Activated T-helper 1 cell treated with anti-CD3 and anti-CD28 coated beads, Interleukin-12 subunit alpha, Interleukin-12 subunit beta, Interleukin-2, Interleukin-4 antibody, amounts not matched to agents 30 ng/mL and 10 ng/mL and 1 ng/mL, durations not matched to agents 14 hours and 24 hours and 36 hours (primary cell): ENCODE measurements at regions not wholly inside any gene's neighbourhood (a gene's known extent, or its start where the extent isn't known, plus 50 kb on each side); places are given as distances from the start of the nearest gene placed in this dataset.
"Not testable (repeated sequence)": the region's sequence is repeated elsewhere in the genome, so short reads cannot be mapped to it uniquely, and the experiment has no call there.

Experiments
- DNase-seq: peaks from one replicate; pipeline ENCODE4 v3.0.0; 2021; ENCODE audit warnings: low spot score
- H3K27ac Mint-ChIP-seq: one replicate; pipeline ENCODE4 v1.8.0; 2021; ENCODE audit warnings: mild to moderate bottlenecking, mixed read lengths
- H3K27me3 Mint-ChIP-seq: one replicate; pipeline ENCODE4 v1.8.0; 2022; ENCODE audit warnings: mild to moderate bottlenecking, moderate library complexity, mixed read lengths; ENCODE audit not compliant: insufficient read depth
- H3K36me3 Mint-ChIP-seq: one replicate; pipeline ENCODE4 v1.8.0; 2021; ENCODE audit warnings: low read depth, mixed read lengths
- H3K4me1 Mint-ChIP-seq: one replicate; pipeline ENCODE4 v1.8.0; 2021; ENCODE audit warnings: low read depth, mixed read lengths
- H3K4me3 Mint-ChIP-seq: one replicate; pipeline ENCODE4 v1.8.0; 2021; ENCODE audit warnings: mild to moderate bottlenecking, moderate library complexity, mixed read lengths
- H3K9me3 Mint-ChIP-seq: one replicate; pipeline ENCODE4 v1.8.0; 2021; ENCODE audit warnings: mixed read lengths
- intact Hi-C: fragments of 100-400 bp; cut with micrococcal nuclease; formaldehyde crosslinking; loops from one replicate; pipeline ENCODE4 v1.15.1; 2024

DNA sequence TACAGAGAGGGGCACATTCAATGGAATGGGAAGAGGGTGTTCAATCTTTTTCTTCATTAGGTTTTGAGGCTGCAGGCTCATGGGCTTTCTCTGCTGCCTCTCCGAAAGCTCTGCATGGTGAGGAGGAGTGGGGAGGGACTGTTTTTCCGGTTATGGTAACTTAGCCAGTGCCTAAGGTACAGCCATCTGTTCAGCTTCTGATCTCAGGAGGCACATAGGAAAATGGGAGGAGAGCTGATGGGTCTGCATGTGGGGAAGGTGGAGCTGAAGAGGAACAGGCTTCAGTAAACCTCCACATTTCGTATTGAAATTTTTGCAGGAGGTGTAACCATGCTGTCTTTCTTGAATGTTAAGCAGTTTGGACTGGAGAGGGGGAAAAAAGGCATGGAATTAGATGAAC is 1020.4 kb upstream of the WWC1 start:
- H3K4me1 Mint-ChIP-seq, result no peaks in the 10 kb centered on the region
- no peak overlapping the region for H3K27ac Mint-ChIP-seq
- intact Hi-C loops, result no loop called here
- no peaks in the 10 kb centered on the region for H3K27me3 Mint-ChIP-seq
- H3K4me3 Mint-ChIP-seq, result no peak overlapping the region
- no peaks in the 10 kb centered on the region for H3K36me3 Mint-ChIP-seq
- peaks cover 3% of the 10 kb centered on the region for H3K9me3 Mint-ChIP-seq
- DNase-seq, result no peak

DNA sequence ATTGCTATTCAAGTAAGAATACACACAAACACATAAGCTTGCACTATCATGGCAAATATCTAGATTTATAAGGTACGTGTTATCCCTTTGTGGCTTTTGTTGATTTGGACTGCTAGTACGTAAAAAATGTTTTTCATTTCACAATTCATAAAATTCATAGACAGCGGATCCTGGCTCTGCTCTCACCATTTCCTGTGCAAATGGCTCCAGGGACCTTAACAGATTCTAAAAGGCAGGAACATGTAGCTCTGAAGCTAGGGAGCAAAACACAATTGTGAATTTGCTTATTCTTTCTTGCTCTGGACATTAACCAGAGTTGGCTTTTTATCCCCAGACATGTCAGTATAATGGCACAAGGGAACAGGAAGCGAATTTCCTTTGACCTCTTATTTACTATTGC is 1019.9 kb upstream of the WWC1 start:
- no peaks in the 10 kb centered on the region for H3K27me3 Mint-ChIP-seq
- H3K36me3 Mint-ChIP-seq, result no peaks in the 10 kb centered on the region
- H3K9me3 Mint-ChIP-seq, result peaks cover 3% of the 10 kb centered on the region
- H3K4me3 Mint-ChIP-seq, result no peak overlapping the region
- no peaks in the 10 kb centered on the region for H3K4me1 Mint-ChIP-seq
- intact Hi-C loops, result no loop called here
- H3K27ac Mint-ChIP-seq, result no peak overlapping the region
- no peak for DNase-seq

DNA sequence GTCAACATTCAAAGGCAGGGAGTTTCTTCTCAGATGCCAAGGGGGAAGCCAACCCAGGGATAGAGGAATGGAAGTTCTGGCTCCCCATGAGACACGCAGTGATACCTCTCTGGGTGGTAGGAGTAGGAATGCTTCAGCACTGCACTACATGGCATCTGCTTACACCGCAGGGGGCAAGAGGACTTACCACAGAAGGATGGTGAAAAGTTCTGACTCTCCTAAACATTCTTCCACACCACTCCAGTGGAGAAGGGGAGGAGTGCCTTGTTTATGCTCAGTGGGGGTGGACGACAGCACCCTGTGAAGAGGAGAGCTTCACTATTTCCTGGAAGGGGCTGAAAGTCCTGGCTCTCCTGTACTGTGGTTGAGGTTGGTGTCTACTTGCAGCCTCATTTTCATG is 1011.3 kb upstream of the WWC1 start:
- Mint-ChIP-seq H3K4me3 (no peak overlapping the region), H3K9me3 (peaks cover 7% of the 10 kb centered on the region), H3K27ac (no peak overlapping the region), H3K4me1 (no peaks in the 10 kb centered on the region), H3K27me3 (no peaks in the 10 kb centered on the region), H3K36me3 (no peaks in the 10 kb centered on the region)
- no peak for DNase-seq
- intact Hi-C loops, result no loop called here

DNA sequence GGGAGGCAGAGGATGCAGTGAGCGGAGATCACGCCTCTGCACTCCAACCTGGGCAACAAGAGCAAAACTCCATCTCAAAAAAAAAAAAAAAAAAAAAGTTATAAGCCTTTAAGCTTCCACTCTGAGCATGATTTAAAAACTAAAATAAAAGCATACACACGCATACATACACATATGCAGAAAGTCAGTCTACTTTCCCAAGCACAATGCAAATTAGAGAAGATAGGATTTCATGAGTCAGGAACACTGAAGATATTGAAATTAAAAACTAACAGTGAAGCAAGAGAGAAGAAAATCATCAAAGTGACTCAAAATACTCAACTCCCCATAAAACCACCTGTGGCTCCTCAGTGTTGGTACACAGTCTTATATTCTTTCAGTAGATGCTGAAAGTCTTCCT is 1009.5 kb upstream of the WWC1 start:
- DNase-seq, result no peak
- H3K27ac Mint-ChIP-seq, result no peak overlapping the region
- intact Hi-C loops, result no loop called here
- peaks cover 9% of the 10 kb centered on the region for H3K9me3 Mint-ChIP-seq
- H3K27me3 Mint-ChIP-seq, result no peaks in the 10 kb centered on the region
- H3K36me3 Mint-ChIP-seq, result no peaks in the 10 kb centered on the region
- H3K4me1 Mint-ChIP-seq, result no peaks in the 10 kb centered on the region
- H3K4me3 Mint-ChIP-seq, result no peak overlapping the region

DNA sequence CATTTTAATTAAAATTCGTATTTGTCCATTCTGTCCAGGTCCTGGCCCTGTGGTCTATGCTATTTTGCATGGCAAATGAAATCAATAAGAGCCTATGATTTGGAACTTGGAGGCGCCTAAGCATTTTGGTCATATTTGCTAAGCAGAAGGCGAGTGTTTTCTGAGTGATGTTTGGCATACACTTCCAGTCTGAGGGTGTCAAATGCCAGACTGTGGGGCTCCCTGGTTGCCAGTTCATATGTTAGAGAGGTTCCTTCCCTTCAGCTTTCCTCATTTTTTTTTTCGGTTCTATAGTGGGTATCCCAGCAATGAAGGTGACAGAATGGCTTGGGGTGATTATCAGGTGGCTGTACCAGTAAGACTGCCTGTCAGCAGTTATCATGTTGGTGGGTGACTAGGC is 1007.8 kb upstream of the WWC1 start:
- H3K27ac Mint-ChIP-seq, result no peak overlapping the region
- no peaks in the 10 kb centered on the region for H3K4me1 Mint-ChIP-seq
- no peaks in the 10 kb centered on the region for H3K36me3 Mint-ChIP-seq
- no peak overlapping the region for H3K4me3 Mint-ChIP-seq
- peaks cover 9% of the 10 kb centered on the region for H3K9me3 Mint-ChIP-seq
- H3K27me3 Mint-ChIP-seq, result no peaks in the 10 kb centered on the region
- intact Hi-C loops, result no loop called here
- no peak for DNase-seq

DNA sequence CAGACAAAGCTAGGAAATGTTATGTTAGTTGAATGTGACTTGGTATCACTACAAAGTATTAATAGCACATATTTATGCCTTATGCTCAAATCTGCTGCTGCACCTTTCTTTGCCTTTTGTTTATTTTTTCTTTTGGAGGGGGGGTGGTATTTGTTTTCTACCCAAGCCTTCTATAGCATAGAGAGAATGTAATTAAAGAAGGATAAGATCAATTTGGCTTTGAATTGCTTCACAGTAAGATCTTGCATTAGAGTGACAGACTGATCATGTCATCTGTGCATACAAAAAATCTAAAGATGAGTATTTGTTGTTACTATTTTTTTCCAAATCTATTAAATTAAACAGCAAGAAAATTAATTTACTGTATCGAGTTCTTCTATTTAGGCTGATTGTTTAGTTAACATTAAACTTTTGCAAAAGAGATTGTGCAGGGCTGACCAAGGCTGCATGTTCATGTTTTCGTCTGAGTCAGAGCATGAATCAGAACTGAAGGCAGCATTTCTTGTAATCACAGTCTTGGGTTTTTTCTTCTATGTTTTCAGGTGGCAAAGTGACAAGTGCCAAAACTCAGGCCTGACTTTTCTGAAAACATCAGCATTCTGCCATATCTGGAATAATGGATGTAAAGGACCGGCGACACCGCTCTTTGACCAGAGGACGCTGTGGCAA is 1007.1 kb upstream of the WWC1 start:
- no peaks in the 10 kb centered on the region for H3K36me3 Mint-ChIP-seq
- no peaks in the 10 kb centered on the region for H3K27me3 Mint-ChIP-seq
- H3K4me3 Mint-ChIP-seq, result no peak overlapping the region
- intact Hi-C loops, result no loop called here
- no peak for DNase-seq
- no peak overlapping the region for H3K27ac Mint-ChIP-seq
- peaks cover 12% of the 10 kb centered on the region for H3K9me3 Mint-ChIP-seq
- no peaks in the 10 kb centered on the region for H3K4me1 Mint-ChIP-seq

DNA sequence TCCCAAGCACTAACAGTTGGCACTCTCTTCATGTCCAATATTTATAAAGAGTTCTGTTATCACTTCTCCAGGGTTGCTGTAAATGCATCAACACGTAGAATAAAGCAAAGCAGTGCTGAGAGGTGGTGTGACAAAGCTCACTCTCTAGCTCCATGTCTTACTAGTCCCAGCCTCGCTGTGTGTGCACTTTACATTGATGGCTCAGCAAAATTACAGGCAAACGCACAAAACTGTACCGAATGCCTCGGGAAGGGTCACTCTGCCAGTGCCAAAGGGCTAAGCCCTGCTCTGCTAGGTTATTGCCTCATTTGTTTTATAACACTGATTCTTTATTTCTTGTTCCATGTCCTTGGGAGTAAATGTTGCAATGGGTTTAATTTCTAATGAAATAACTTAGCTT is 1005.9 kb upstream of the WWC1 start:
- Mint-ChIP-seq H3K27me3 (no peaks in the 10 kb centered on the region), H3K4me1 (no peaks in the 10 kb centered on the region), H3K36me3 (no peaks in the 10 kb centered on the region), H3K4me3 (no peak overlapping the region), H3K27ac (no peak overlapping the region), H3K9me3 (peaks cover 12% of the 10 kb centered on the region)
- intact Hi-C loops, result no loop called here
- DNase-seq, result no peak

DNA sequence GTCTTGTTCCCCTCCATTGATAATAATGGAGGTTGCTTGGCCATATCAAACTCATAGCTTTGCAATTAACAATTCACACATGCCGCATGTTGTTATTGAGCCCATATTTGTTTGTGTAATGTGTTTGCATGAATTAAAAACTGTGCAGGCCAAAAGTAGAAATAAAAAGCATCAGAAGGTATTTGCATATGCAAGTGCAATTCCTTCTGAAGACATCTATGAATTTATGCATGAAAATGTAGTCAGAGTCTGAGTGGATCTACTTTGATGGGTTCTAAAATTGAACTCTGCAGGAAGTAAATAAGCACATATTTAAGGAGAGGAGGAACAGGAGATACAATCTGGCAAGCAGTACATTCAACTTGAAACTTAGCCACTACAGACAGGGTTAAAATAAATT is 1004.6 kb upstream of the WWC1 start:
- Mint-ChIP-seq H3K4me1 (no peaks in the 10 kb centered on the region), H3K9me3 (peaks cover 12% of the 10 kb centered on the region), H3K36me3 (no peaks in the 10 kb centered on the region), H3K4me3 (no peak overlapping the region), H3K27me3 (no peaks in the 10 kb centered on the region), H3K27ac (no peak overlapping the region)
- DNase-seq, result no peak
- intact Hi-C loops, result no loop called here

DNA sequence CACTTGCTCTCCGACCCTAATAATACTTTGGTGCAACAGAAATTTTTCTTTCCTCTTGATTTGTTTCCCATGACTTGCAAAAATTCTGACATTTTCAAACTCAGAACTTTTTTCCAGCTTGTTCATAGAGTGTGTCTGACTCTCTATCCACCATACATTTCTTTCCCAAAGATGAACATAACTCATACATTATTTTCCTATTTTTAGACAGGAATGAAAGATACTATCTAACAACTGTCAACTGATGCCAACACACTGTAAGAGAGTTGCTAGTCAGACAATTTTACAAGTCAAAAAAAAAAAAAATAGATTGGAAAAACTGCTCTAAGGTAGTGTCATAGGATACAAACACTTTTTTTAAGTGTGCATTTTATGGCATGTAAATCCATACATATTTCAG is 1001.0 kb upstream of the WWC1 start:
- Mint-ChIP-seq H3K36me3 (no peaks in the 10 kb centered on the region), H3K27ac (no peak overlapping the region), H3K4me1 (no peaks in the 10 kb centered on the region), H3K4me3 (no peak overlapping the region), H3K9me3 (peaks cover 10% of the 10 kb centered on the region), H3K27me3 (no peaks in the 10 kb centered on the region)
- intact Hi-C loops, result no loop called here
- no peak for DNase-seq

DNA sequence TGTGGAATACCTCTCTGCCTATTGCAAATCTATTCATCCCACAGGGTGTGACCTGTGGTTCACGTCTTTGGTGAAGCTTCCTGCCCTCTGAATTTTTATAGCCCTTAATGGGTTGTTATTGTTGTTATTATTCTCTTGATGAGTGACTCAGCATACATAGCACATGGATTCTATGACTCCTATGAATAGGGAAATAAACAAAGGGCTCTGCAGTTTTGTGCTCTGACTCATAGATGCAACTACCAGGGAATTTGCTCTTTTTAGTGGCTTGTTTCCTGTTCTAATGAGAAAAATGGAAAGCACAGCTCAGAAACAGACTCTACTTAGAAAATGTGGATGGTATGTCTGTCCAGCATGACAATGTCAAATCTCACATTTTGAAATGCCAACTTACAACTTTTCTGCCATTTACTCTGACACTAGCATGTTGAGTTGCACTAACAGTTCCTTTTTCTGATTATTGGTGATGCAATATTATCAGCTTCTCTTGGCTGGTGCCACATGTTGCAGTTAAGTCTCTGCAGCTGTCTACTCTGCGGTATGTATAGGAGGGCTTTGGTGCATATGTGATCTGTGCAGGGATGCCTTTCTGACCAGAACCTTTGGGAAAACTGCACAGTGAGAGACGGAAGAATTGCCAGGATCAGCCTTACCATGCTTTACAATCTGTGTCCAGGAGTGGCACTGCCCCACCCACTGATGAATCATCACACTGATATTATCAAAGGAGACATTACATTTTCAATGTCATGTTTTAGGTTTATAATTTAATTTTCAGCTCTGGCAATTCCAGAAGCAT is 996.4 kb upstream of the WWC1 start:
- Mint-ChIP-seq H3K27ac (no peak overlapping the region), H3K4me1 (no peaks in the 10 kb centered on the region), H3K36me3 (no peaks in the 10 kb centered on the region), H3K9me3 (peaks cover 16% of the 10 kb centered on the region), H3K27me3 (no peaks in the 10 kb centered on the region), H3K4me3 (no peak overlapping the region)
- no peak for DNase-seq
- intact Hi-C loops, result no loop called here

DNA sequence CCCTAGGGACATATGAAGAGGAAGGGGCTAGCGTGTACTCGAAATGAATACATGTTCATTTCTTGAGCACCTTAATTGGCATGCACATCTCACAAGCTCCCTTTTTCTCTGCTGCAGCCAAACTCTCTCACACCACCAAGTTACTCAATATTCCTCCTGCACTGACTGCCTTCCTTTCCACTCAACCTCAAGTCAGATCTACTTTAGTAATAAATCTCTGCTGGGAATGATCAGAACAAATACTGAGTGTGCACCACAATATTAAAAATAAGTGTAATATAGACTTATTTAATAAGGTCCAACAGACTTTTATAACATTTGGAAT is 995.8 kb upstream of the WWC1 start:
- DNase-seq, result no peak
- Mint-ChIP-seq H3K9me3 (peaks cover 22% of the 10 kb centered on the region), H3K27ac (no peak overlapping the region)

DNA sequence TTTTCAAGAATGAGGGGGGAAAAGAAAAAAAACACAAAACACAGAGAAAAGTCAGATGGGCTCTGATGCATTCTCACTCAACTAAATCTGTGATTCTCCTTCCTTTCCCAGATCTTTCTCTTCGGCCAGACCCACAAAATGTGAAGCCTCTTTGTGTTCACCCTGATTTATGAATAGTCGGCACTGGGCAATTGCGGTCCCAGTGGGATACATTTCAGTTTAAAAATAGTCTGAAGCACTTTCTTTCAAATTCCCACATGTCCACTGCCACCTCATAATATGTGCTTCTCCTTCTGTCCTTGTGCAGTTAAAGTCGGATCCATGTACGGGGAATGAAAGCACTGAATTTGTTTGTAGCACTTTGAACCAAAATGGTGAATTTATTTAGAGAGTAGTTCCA is 995.4 kb upstream of the WWC1 start:
- no peak for DNase-seq
- intact Hi-C loops, result no loop called here
- H3K27me3 Mint-ChIP-seq, result no peaks in the 10 kb centered on the region
- H3K27ac Mint-ChIP-seq, result no peak overlapping the region
- H3K4me3 Mint-ChIP-seq, result no peak overlapping the region
- no peaks in the 10 kb centered on the region for H3K36me3 Mint-ChIP-seq
- peaks cover 22% of the 10 kb centered on the region for H3K9me3 Mint-ChIP-seq
- no peaks in the 10 kb centered on the region for H3K4me1 Mint-ChIP-seq

More for the DNA sequence above, 995.8 kb upstream of the WWC1 start:
- no peak overlapping the region for H3K4me3 Mint-ChIP-seq
- no peaks in the 10 kb centered on the region for H3K36me3 Mint-ChIP-seq
- no peaks in the 10 kb centered on the region for H3K4me1 Mint-ChIP-seq
- intact Hi-C loops, result no loop called here
- no peaks in the 10 kb centered on the region for H3K27me3 Mint-ChIP-seq

DNA sequence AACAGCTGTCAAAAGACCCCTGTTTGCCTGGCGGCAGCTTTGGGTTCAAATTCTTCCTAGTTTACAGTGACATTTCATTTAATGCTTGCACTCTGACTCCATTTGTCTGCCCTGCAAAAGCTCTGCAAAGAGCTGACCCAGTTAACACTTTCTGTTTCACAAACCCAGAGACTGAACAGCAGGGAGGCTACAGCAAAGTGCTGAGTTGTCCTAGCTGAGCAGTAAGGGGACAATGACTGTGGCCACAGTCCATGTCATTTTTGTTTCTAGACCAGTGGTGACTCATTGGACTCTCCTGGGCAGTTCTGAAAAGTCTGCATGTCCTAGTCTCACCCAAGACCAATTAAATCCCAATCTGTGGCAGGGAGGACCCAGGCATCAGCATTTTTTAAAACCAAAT is 994.8 kb upstream of the WWC1 start:
- H3K4me1 Mint-ChIP-seq, result no peaks in the 10 kb centered on the region
- peaks cover 22% of the 10 kb centered on the region for H3K9me3 Mint-ChIP-seq
- H3K36me3 Mint-ChIP-seq, result no peaks in the 10 kb centered on the region
- intact Hi-C loops, result no loop called here
- no peak for DNase-seq
- H3K27me3 Mint-ChIP-seq, result no peaks in the 10 kb centered on the region
- H3K4me3 Mint-ChIP-seq, result no peak overlapping the region
- no peak overlapping the region for H3K27ac Mint-ChIP-seq

DNA sequence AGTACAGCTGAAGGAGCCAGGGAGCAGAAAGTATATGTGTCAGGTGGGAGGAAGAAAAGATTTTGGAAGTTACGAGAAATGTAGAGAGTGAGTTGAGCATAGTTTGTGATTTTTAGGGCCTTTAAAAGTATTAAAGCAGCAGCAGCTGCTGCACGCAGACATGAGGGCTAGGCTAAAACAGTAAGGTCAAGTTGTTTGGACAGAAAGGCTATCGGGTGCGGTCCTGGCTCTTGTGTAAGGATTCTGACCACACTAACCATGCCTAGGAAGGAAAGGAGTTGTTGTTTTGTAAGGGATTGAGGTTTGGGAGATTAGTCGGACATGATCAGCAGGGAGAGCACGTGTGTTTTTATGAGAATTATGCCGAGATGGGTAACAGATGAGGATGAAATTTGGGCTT is 991.6 kb upstream of the WWC1 start:
- DNase-seq, H3K4me3 Mint-ChIP-seq, H3K27ac Mint-ChIP-seq, H3K27me3 Mint-ChIP-seq, H3K4me1 Mint-ChIP-seq, intact Hi-C loops, H3K36me3 Mint-ChIP-seq: not testable (repeated sequence)
- H3K9me3 Mint-ChIP-seq, result peaks cover 16% of the 10 kb centered on the region
